CD4-positive, alpha-beta T cell treated with Interleukin-4 for 1 hour (primary cell): ENCODE measurements at regions not wholly inside any gene's neighbourhood (a gene's known extent, or its start where the extent isn't known, plus 50 kb on each side); places are given as distances from the start of the nearest gene placed in this dataset.
A peak's percentile ranks its signal among the peaks of the same experiment; 100 is the strongest.
"Not testable (repeated sequence)": the region's sequence is repeated elsewhere in the genome, so short reads cannot be mapped to it uniquely, and the experiment has no call there.

Source experiments
- DNase-seq, 2 donors: peaks; one replicate each; pipeline ENCODE4 v3.0.0-alpha.2; 2020 to 2022

GRCh38 chr9:113705928-113706519 is 170.1 kb upstream of the ZNF618 start:
- DNase-seq = no peak

- DNase-seq = no peak
Observed at GRCh38 chr9:113707953-113708695, 168.0 kb upstream of the ZNF618 start.

GRCh38 chr9:113708821-113709713 is 167.0 kb upstream of the ZNF618 start:
- DNase-seq = no peak

GRCh38 chr9:113709721-113710120 is 166.4 kb upstream of the ZNF618 start:
- DNase-seq = no peak

- no peak for DNase-seq
Observed at GRCh38 chr9:113711251-113711650, 164.9 kb upstream of the ZNF618 start.

- DNase-seq = no peak
Observed at GRCh38 chr9:113712053-113712452, 164.1 kb upstream of the ZNF618 start.

GRCh38 chr9:113715086-113715485 is 161.0 kb upstream of the ZNF618 start:
- no peak for DNase-seq

GRCh38 chr9:113719919-113720318 is 156.2 kb upstream of the ZNF618 start:
- no peak for DNase-seq

GRCh38 chr9:113720495-113720894 is 155.6 kb upstream of the ZNF618 start:
- no peak for DNase-seq

GRCh38 chr9:113721856-113722255 is 154.3 kb upstream of the ZNF618 start:
- DNase-seq = no peak

- DNase-seq = no peak
Observed at GRCh38 chr9:113724202-113724601, 151.9 kb upstream of the ZNF618 start.

GRCh38 chr9:113728989-113729388 is 147.1 kb upstream of the ZNF618 start:
- DNase-seq = no peak

- no peak for DNase-seq
Observed at GRCh38 chr9:113734826-113735225, 141.3 kb upstream of the ZNF618 start.

GRCh38 chr9:113737517-113738271 is 138.4 kb upstream of the ZNF618 start:
- peak in 1 of 2 donors; percentile 9 for DNase-seq

- no peak for DNase-seq
Observed at GRCh38 chr9:113738496-113738892, 137.6 kb upstream of the ZNF618 start.

GRCh38 chr9:113738893-113739604 is 137.1 kb upstream of the ZNF618 start:
- DNase-seq = peak in 1 of 2 donors; percentile 1

- not testable (repeated sequence) for DNase-seq
Observed at GRCh38 chr9:113739605-113740507, 136.3 kb upstream of the ZNF618 start.

- DNase-seq = not testable (repeated sequence)
Observed at GRCh38 chr9:113740508-113741500, 135.3 kb upstream of the ZNF618 start.
